ENCODE measurements at regions not wholly inside any gene's neighbourhood (a gene's known extent, or its start where the extent isn't known, plus 50 kb on each side); places are given as distances from the start of the nearest gene placed in this dataset.

DNA sequence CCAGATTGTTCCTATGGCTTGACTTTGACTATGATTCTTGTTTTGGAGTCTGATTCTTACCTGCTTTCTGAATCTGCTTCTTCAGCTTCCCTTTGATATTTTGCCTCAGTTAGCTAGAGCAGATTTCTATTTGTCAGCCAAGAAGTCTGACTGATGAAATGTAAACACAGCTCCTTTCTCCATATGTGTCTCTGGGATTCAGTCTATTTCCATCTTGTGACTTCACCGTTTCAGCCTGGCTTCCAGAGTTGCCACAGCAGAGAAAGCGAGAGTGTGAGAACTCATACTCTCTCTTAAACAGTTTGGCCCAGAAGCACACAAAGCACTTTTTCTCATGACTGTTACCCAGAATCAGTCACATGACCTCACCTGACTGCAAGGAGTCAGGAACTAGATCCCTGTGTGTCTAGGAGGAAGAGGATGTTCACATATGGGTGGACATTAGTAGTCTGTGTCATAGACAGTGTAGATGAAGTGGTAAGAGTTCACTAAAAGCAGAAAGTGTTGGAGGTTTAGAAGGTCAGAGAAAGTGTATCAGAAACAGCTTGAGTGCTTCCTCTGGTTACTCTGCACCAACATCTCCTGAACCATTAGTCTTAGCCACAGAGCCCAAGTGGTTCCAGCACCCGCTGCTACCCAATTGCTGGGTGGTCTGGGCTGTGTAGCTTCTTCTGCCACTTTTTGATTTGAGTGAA, 103.4 kb upstream of the CDK6 start:
- H3K27me3 Mint-ChIP-seq, result peaks cover 3% of the 10 kb centered on the region

DNA sequence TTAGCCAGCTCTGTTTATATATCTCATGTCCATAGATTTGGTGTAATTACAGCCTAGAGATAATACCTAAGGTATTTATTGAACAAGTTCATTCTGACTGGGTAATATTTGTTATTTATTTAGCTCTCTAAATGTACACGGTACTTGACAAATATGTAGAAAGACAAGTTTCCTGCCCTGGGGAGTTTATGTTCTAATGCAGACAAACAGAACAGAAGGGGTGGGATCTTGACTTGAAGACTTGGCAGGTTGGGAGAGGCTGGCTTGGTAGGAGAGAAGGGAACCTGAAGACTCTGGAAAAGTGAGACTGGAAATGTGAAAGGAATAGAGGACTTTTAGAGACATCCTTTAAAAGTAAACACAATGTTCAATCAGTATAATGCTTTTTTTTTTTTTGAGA, 97.7 kb upstream of the CDK6 start:
- Mint-ChIP-seq H3K4me1 (peaks cover 2% of the 10 kb centered on the region), H3K9me3 (peaks cover 5% of the 10 kb centered on the region), H3K27ac (no peak overlapping the region), H3K27me3 (peaks cover 3% of the 10 kb centered on the region), H3K36me3 (no peaks in the 10 kb centered on the region), H3K4me3 (no peak overlapping the region)
- DNase-seq (ENCODE audit: low spot score in 2 of 2) (no peak), ATAC-seq (ENCODE audit: low read depth) (no peak)

More for the DNA sequence above, 103.4 kb upstream of the CDK6 start:
- Mint-ChIP-seq H3K4me1 (no peaks in the 10 kb centered on the region), H3K27ac (no peak overlapping the region), H3K4me3 (no peak overlapping the region), H3K9me3 (peaks cover 6% of the 10 kb centered on the region), H3K36me3 (no peaks in the 10 kb centered on the region)
- DNase-seq (ENCODE audit: low spot score in 2 of 2) (no peak), ATAC-seq (ENCODE audit: low read depth) (no peak)

DNA sequence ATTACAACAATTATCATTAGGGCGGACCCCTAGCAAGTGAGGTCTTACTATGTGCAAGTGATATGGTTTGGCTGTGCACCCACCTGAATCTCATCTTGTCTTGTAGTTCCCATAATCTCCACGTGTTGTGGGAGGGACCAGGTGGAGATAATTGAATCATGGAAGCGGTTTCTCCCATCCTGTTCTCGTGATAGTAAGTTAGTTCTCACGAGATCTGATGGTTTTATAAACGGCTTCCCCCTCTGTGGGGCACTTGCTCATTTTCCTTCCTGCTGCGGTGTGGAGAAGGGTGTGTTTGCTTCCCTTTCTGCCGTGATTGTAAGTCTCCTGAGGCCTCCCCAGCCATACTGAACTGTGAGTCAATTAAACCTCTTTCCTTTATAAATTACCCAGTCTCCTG, 96.1 kb upstream of the CDK6 start:
- Mint-ChIP-seq H3K4me1 (peaks cover 2% of the 10 kb centered on the region), H3K9me3 (peaks cover 5% of the 10 kb centered on the region), H3K27ac (no peak overlapping the region), H3K27me3 (peaks cover 5% of the 10 kb centered on the region), H3K4me3 (no peak overlapping the region), H3K36me3 (no peaks in the 10 kb centered on the region)
- DNase-seq (ENCODE audit: low spot score in 2 of 2) (no peak), ATAC-seq (ENCODE audit: low read depth) (no peak)

DNA sequence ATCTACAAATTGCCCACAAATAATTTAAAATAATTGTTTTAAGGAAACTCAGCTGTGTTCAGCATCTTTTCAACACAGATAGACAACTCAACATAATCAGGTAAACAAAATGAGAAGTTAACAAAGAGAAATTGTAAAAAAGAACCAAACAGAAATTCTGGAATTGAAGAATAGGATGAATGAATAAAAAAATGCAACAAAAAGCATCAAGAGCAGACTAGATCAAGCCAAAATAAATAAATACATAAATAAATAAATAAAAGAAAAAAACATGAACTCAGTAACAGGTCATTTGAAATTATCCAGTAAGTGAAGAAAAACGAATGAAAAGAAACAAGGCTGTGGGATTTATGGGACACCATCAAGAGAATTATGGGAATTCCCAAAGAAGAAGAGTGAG, 94.0 kb upstream of the CDK6 start:
- no peak overlapping the region for H3K4me3 Mint-ChIP-seq
- no peak overlapping the region for H3K27ac Mint-ChIP-seq
- DNase-seq (ENCODE audit: low spot score in 2 of 2) (no peak), ATAC-seq (ENCODE audit: low read depth) (no peak)
- H3K27me3 Mint-ChIP-seq, result peaks cover 8% of the 10 kb centered on the region
- peaks cover 5% of the 10 kb centered on the region for H3K9me3 Mint-ChIP-seq
- peaks cover 2% of the 10 kb centered on the region for H3K4me1 Mint-ChIP-seq
- no peaks in the 10 kb centered on the region for H3K36me3 Mint-ChIP-seq

DNA sequence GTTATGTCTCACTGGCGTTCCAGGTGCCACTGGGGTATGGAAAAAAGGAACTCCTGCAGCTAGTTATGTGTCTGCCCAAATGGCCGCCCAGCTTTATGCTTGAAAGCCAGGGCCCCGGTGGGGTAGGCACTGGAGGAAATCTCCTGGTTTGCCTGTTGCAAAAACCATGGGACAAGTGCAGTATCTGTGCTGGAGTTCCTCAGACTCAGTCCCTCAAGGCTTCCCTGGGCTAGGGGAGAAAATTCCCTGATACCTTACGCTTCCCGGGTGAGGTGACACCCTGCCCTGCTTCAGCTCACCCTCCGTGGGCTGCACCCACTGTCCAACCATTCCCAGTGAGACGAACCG, 90.3 kb upstream of the CDK6 start:
- H3K9me3 Mint-ChIP-seq, result peaks cover 4% of the 10 kb centered on the region
- no peak for DNase-seq (ENCODE audit: low spot score in 2 of 2)
- H3K27ac Mint-ChIP-seq, result no peak overlapping the region
- H3K4me3 Mint-ChIP-seq, result no peak overlapping the region
- no peaks in the 10 kb centered on the region for H3K4me1 Mint-ChIP-seq
- H3K36me3 Mint-ChIP-seq, result no peaks in the 10 kb centered on the region
- ATAC-seq (ENCODE audit: low read depth), result no peak
- H3K27me3 Mint-ChIP-seq, result peaks cover 9% of the 10 kb centered on the region

DNA sequence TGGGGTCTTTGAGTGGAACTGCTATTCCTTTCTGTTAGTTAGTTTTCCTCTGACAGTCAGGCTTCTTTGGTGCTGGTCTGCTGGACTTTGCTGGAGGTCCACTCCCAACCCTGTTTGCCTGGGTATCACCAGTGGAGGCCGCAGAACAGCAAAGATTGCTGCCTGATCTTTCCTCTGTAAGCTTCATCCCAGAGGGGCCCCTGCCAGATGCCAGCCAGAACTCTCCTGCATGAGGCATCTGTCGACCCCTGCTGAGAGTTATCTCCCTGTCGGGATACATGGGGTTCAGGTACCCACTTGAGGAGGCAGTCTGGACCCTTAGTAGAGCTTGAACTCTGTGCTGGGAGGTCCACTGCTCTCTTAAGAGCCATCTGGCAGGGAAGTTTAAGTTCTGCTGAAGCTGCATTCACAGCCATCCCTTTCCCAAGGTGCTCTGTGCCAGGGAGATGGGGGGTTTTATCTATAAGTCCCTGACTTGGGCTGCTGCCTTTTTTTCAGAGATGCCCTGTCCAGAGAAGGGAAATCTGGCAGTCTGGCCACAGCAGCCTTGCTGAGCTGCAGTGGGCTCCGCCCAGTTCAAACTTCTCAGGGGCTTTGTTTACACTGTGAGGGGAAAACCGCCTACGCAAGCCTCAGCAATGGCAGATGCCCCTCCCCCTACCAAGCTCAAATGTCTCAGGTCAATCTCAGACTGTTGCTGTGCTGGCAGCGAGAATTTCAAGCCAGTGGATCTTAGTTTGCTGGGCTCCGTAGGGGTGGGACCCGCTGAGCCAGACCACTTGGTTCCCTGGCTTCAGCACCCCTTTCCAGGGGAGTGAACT, 89.7 kb upstream of the CDK6 start:
- H3K36me3 Mint-ChIP-seq, result no peaks in the 10 kb centered on the region
- H3K27me3 Mint-ChIP-seq, result peaks cover 9% of the 10 kb centered on the region
- DNase-seq (ENCODE audit: low spot score in 2 of 2) (no peak), ATAC-seq (ENCODE audit: low read depth) (no peak)
- H3K4me3 Mint-ChIP-seq, result no peak overlapping the region
- no peak overlapping the region for H3K27ac Mint-ChIP-seq
- no peaks in the 10 kb centered on the region for H3K4me1 Mint-ChIP-seq
- peaks cover 4% of the 10 kb centered on the region for H3K9me3 Mint-ChIP-seq

DNA sequence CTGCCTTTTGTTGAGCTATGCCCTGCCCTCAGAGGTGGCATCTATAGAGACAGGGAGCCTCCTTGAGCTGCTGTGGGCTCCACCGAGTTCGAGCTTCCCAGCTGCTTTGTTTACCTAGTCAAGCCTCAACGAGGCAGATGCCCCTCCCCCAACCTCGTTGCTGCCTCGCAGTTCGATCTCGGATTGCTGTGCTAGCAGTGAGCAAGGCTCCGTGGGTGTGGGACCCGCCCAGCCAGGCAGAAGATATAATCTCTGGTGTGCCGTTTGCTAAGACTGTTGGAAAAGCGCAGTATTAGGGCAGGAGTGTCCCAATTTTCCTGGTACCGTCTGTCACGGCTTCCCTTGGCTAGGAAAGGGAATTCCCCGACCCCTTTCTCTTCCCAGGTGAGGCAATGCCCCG, 88.4 kb upstream of the CDK6 start:
- ATAC-seq (ENCODE audit: low read depth) (no peak), DNase-seq (ENCODE audit: low spot score in 2 of 2) (no peak)
- Mint-ChIP-seq H3K9me3 (peaks cover 1% of the 10 kb centered on the region), H3K27ac (no peak overlapping the region), H3K4me1 (no peaks in the 10 kb centered on the region), H3K4me3 (no peak overlapping the region), H3K36me3 (no peaks in the 10 kb centered on the region), H3K27me3 (peaks cover 9% of the 10 kb centered on the region)

DNA sequence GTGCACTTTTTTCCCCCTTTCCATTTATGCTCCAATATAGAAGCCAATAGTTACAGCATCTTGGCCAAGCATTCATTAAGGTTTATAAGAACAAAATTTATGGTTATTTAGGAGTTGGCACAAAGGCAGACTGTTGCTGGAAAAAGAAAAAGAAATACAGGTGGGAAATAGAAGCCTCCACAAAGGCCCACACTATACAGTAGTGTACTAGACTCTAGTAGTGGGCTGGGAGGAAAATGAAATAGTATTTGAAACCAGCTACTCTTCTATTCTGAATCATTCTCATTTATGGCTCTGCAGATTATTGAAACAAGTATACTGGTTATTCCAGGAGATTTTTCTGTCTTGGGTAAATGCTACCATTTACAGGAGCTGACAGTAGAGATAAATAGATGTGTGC, 80.9 kb upstream of the CDK6 start:
- no peaks in the 10 kb centered on the region for H3K4me1 Mint-ChIP-seq
- H3K36me3 Mint-ChIP-seq, result no peaks in the 10 kb centered on the region
- no peaks in the 10 kb centered on the region for H3K9me3 Mint-ChIP-seq
- H3K27ac Mint-ChIP-seq, result no peak overlapping the region
- no peak for DNase-seq (ENCODE audit: low spot score in 2 of 2)
- no peaks in the 10 kb centered on the region for H3K27me3 Mint-ChIP-seq
- ATAC-seq (ENCODE audit: low read depth), result no peak
- H3K4me3 Mint-ChIP-seq, result no peak overlapping the region

DNA sequence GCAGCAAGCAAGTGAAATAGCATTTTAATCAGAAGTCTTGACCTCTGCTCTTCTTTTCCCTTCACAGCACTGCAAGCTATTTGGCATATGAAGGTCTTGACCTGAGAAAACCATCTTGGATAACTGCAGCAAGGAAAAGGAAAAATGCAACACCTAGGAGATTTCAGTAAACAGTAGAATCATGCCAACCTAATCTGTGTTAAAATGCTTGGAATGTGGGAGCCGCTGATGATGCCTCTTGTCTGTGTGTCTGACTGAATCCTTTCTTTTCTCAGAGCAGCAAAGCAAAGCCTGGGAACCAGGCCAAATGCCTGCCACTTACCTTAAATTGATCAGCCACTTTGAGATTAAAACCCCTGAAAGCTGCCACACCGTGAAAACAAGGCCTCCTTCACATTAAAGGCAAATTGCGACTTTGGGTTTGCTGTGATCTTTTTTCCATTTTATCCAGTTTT, 80.4 kb upstream of the CDK6 start:
- DNase-seq (ENCODE audit: low spot score in 2 of 2), result no peak
- no peak overlapping the region for H3K4me3 Mint-ChIP-seq
- no peaks in the 10 kb centered on the region for H3K4me1 Mint-ChIP-seq
- H3K36me3 Mint-ChIP-seq, result no peaks in the 10 kb centered on the region
- no peaks in the 10 kb centered on the region for H3K27me3 Mint-ChIP-seq
- H3K27ac Mint-ChIP-seq, result no peak overlapping the region
- no peak for ATAC-seq (ENCODE audit: low read depth)
- H3K9me3 Mint-ChIP-seq, result no peaks in the 10 kb centered on the region

DNA sequence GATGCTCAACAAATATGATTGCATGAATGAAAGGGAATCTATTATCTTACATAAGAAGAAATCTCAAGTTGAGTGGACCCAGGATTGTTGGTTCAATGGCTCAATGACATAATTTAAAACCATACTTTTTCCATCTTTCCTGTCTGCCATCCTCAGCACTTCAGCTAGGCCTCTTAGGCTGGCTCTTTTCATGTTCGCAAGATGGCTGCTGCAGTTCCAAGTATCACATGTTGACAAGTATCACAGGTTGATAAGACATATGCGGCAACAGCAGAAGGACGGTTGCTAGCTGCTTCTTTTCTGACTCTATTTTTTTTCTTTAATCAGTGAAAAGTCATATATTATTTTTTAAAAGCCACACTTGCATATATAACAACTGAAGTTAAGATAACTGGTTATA, 79.0 kb upstream of the CDK6 start:
- no peak overlapping the region for H3K4me3 Mint-ChIP-seq

DNA sequence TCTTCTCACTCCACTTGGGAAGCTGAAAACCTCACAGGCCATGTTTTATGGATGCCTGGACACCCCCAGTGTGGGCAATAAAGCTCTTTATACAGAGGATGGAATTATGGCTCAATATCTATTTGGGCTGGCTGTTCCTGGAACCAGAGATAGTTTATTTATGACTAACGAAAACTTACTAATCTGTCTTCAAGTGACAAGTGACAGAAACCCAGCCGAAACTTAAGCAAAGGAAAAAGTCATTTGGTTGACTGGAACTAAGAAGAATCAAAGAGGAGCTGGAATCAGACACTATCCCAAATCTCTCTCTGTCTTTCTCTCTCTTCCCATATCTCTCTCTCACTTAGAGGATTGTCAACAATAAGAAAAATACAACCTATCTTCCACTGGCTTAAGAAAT, 78.3 kb upstream of the CDK6 start:
- ATAC-seq (ENCODE audit: low read depth) (no peak), DNase-seq (ENCODE audit: low spot score in 2 of 2) (no peak)
- no peaks in the 10 kb centered on the region for H3K27me3 Mint-ChIP-seq
- no peaks in the 10 kb centered on the region for H3K9me3 Mint-ChIP-seq
- H3K4me3 Mint-ChIP-seq, result no peak overlapping the region
- H3K36me3 Mint-ChIP-seq, result no peaks in the 10 kb centered on the region
- no peak overlapping the region for H3K27ac Mint-ChIP-seq
- H3K4me1 Mint-ChIP-seq, result no peaks in the 10 kb centered on the region

More for the DNA sequence above, 79.0 kb upstream of the CDK6 start:
- Mint-ChIP-seq H3K4me1 (no peaks in the 10 kb centered on the region), H3K27me3 (no peaks in the 10 kb centered on the region), H3K36me3 (no peaks in the 10 kb centered on the region), H3K27ac (no peak overlapping the region), H3K9me3 (no peaks in the 10 kb centered on the region)
- no peak for DNase-seq (ENCODE audit: low spot score in 2 of 2)
- no peak for ATAC-seq (ENCODE audit: low read depth)

DNA sequence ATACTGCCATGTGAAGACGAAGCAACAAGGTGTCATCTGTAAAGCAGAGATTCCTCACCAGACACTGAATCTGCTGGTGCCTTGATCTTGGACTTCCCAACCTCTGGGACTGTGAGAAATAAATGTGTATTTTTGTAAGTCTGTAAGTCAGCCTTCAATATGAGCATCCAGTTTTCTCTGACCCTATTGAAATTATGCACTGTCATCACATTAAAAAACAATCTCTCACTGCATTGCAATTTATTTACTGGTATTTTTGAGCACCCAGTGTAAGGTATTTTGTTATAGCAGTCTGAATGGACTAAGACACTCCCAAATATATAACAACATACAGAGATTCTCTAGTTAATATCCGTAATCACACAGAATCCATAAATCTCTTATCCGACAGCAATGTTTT, 77.5 kb upstream of the CDK6 start:
- Mint-ChIP-seq H3K36me3 (no peaks in the 10 kb centered on the region), H3K9me3 (no peaks in the 10 kb centered on the region), H3K27me3 (no peaks in the 10 kb centered on the region), H3K4me3 (no peak overlapping the region), H3K27ac (no peak overlapping the region), H3K4me1 (no peaks in the 10 kb centered on the region)
- DNase-seq (ENCODE audit: low spot score in 2 of 2) (no peak), ATAC-seq (ENCODE audit: low read depth) (no peak)

DNA sequence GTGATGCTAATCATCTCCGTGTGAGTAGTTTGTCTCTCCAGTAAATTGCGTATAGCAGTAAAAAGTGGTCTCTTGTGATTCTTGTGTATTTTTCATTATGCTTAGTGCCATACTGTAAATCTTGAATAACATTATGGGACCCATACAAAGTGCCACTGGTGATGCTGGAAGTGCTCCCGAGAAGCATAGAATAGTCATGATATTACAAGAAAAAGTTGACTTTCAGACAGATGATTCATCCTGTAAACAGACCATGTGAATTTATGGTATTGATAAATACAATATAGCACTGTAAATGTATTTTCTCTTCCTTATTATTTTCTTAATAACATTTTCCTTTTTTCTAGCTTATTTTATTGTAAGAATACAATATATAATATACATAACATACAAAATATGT, 74.6 kb upstream of the CDK6 start:
- DNase-seq (ENCODE audit: low spot score in 2 of 2) (no peak), ATAC-seq (ENCODE audit: low read depth) (no peak)
- no peaks in the 10 kb centered on the region for H3K9me3 Mint-ChIP-seq
- no peaks in the 10 kb centered on the region for H3K27me3 Mint-ChIP-seq
- H3K27ac Mint-ChIP-seq, result no peak overlapping the region
- H3K4me1 Mint-ChIP-seq, result no peaks in the 10 kb centered on the region
- H3K36me3 Mint-ChIP-seq, result no peaks in the 10 kb centered on the region
- H3K4me3 Mint-ChIP-seq, result no peak overlapping the region

DNA sequence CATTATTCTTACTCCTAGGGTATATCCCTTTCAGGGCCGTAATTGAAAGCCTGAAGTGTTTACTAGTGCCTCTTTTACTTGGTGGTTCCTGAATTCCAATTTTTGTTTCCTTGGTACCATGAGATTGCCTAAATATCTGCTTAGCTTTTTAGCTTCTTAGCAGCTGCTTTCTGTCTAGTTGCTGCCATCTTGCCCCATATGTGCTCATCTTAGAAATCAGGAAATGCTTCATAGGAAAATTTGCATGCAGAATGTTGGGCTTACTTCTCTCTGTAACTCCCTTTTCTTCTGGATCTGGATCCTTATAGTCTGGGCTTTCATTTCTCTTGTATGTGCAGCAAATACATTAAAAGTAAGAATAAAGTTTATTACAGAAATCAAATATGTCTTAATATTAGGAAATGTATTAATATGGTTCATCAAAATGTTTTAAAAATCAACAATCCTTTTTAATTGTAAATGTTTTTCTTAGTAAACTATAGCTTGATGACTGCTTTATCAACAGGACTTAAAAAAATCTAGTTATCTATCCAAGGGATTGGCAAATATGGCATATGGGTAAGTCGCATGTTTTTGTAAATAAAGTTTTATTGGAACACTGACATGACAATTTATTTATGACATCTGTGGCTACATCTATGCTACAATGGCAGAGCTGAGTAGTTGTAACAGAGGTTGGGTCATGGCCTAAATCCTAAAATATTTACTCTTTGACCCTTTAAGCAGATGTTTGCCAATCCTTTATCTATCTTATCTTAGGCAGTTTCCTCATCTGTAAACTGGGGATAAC, 73.5 kb upstream of the CDK6 start:
- no peak for DNase-seq (ENCODE audit: low spot score in 2 of 2)
- no peak for ATAC-seq (ENCODE audit: low read depth)
- Mint-ChIP-seq H3K9me3 (no peaks in the 10 kb centered on the region), H3K36me3 (no peaks in the 10 kb centered on the region), H3K4me3 (no peak overlapping the region), H3K4me1 (peaks cover under 1% of the 10 kb centered on the region), H3K27ac (no peak overlapping the region), H3K27me3 (no peaks in the 10 kb centered on the region)

Measured in memory B cell (primary cell).